GM19372 (cell line): ENCODE measurements at regions not wholly inside any gene's neighbourhood (a gene's known extent, or its start where the extent isn't known, plus 50 kb on each side); places are given as distances from the start of the nearest gene placed in this dataset.
A peak's percentile ranks its signal among the peaks of the same experiment; 100 is the strongest.
"Not testable (repeated sequence)": the region's sequence is repeated elsewhere in the genome, so short reads cannot be mapped to it uniquely, and the experiment has no call there.

Experiments used
- ATAC-seq: cut with Tn5 transposase; IDR thresholded peaks from one replicate; pipeline ENCODE4 v1.9.1; 2021; ENCODE audit warnings: mild to moderate bottlenecking, low read depth, moderate library complexity; ENCODE audit not compliant: unreplicated experiment

DNA sequence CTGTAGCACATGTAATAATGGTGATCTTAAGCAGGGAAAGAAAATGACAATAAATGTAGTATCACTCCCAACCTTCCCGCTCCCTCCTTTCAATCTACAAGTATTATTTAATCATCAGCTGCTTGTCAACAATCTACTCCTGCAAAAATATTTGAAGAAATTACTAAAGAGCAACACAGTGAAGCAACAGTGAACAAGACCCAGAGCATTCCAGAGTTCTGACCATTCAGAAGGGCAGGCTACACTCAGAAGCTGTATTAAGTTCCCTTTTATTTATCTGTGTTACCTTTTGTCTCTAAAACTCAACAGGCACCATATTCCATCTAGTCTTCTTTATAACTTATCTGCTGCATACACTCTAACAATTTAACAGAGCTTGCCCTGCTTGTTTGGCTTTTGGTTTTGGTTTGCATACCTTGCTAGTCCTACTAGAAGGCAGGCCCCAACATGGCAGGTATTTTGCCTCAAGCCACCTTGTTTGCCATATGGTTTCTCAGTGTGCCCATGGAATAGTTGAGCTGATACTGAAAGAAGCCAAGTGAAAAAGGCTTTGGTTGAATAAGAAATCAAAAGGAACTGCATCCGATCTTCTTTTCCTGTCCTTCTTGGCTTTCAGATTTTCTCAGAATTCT, 253.9 kb downstream of the CEMIP2 start:
- ATAC-seq, result no peak

DNA sequence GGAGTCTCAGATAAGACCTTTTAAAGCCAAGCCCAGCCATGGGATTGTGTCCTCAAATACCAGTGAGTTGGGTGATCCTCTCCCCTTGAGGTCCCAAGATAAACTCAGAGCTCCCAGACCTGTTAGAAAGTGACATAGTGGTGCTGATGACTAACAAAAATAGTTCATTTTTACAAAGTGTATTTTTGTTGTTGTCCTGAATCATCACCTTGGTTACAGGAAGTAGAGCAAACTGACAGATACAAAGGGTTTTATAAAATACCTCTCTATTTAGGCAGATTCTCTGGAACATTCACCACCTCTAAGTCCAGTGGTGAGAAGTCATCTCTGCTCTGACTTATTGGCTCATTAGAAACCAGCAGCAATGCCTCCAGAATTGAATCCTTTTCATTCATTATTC, 259.3 kb downstream of the CEMIP2 start:
- ATAC-seq, result no peak

DNA sequence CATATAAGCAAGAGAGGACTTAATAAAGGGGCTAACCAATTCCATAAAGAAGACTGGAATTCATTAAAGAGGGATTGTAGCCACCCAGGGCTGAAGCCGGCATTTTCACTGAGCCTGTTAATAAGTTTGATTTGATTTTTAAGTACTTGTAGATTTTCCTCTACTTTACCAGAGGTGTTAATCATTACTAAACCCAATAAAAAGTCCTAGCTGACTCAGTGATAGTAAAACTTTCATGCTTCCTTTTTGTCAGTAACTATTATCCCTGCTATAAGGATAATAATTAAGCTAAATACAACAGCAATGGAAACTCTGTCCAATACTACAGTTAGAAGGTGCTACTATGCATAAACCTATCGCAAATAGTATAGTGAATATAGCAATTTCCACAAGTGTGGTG, 260.2 kb downstream of the CEMIP2 start:
- ATAC-seq, result not testable (repeated sequence)

DNA sequence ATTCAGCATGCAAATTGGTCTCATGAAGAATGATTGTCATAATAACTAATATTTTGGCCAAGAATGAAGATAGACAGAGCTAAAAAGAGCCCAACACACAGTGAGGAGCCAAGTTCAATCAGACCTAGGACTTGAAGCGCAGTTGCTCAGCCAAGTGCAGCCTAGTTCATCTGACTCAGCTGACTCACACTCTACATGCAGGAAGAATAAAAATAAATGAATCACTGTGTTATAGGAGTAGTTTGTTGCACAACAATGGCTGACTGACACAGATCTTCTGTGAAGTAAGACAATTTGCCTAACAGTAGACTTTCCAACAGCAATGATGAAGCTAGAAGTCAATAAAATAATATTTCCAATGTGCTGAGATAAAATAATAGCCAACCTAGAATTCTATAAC, 261.5 kb downstream of the CEMIP2 start:
- ATAC-seq, result no peak

DNA sequence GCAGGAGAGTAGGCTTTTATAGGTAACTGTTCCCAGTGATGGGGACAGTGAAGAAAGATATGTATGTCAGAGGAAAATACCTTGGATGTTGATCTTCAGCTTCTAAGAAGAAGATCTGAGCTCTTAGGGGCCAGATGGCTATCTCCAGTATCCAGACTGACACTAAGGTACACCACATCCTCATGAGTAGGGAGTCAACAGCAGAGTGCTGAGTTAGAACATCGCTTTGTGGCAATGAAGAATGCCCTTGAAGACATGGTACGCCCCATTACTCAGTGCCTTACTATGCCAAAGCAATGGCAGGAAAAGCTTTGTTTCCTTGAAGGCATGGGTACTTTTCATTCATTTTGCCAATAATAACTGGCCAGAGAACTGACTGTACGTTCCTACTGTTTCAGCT, 263.7 kb downstream of the CEMIP2 start:
- no peak for ATAC-seq

DNA sequence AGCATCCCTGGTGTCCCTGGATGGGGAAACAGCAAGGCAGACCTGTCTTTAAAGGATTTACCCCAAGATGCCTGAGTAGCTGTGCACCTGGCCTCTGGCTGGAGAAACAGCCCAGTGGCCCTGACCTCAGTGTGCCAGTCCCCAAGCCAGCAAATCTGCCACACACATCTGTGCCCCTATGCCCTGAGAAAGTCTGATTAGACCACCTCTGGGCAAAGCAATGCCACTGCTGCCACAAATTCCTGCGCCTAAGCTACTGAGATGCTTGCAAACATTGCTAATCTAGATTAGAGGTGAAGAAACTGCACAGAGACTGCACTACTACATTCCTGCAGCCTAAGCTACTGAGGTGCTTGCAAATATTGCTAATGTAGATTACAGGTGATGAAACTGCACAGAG, 269.6 kb downstream of the CEMIP2 start:
- no peak for ATAC-seq

DNA sequence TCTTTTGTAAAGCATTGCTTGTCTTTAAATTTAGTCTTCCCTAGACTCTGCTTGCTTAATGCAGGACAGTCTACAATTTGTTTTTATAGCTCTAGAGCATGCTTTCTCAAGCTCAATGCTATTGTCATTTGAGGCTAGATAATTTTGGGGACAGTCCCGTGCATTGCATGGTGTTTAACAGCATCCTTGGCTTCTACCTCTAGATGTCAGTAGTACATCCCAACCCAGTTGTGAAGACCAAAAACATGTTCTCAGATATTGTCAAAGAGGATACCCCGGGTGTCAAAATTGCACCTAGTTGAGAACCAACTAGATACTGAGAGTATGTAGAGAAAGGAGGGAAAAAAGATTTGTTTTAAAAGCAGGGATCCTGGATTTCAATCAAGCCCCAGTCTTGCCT, 277.5 kb downstream of the CEMIP2 start:
- ATAC-seq, result no peak

DNA sequence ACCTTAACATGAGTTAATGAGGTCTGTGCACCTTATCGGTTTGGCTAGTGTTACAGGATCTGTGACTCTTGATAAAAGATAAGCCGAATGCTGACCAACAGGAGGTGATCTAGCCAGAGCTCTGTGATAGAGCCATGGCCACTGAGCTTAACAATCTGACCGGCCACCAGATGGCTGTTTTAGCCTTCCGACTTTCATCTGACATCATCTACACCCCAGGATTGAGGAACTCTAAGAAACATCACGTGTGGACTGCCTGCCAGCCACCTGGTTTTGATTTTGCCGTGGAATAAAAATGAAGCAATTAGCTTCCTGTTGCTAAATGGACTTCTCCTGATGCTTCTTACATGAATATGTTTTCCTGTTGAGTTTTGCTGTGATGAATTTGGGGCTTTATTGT, 281.3 kb downstream of the CEMIP2 start:
- no peak for ATAC-seq

DNA sequence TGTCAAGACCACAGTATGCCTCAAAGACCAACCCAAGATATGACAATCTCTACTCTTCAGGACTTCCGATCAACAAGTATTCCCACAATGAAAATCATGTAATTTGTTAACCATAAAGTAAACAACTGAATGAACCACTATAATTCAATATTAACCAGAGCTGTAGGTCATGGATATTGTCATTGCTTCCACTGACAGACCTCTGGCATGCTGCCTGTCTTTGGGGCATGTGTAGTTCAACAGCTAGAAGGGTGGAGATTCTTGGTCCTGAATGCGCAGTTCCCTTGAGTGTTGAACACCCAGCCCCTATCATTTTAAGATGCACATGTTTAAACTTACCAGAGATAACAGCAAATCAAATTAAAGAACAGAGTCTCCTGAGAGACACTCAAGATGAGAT, 283.0 kb downstream of the CEMIP2 start:
- no peak for ATAC-seq

DNA sequence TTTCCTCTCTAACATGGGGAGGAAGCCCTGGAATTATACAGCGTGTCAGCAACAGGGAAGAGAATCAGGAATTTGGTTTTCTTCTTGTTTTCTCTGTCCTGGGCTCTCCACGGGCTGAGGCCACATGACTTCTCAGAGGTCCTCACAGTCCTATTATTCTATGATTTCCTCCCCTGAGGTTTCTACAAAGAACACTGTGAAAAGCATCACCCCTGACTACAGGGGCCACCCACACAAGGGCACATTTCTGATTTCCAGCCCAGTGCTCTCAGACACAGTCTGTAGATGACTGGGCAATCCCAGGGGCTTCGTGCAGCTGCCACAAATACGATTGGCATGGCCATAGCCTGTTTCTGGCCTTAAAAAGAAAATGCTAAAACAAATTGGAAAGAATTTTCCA, 284.9 kb downstream of the CEMIP2 start:
- ATAC-seq, result no peak

DNA sequence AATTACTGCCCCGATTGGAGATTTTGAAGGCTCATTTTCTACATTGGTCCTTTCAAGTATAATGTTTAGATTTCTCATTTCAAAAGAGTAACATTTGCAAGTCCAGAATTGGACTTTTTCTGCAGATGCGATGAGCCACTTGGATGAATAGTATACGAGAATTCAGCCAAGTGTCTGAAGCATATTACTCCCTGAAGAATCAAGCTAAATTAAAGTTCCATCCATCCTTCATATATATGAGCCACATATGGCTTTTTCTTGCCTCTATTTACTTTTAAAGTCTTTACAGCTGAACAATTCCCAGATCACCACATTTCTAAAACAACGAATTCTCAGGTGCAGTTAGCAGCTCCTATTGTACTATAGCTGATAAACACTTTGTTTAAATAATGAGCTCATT, 288.7 kb downstream of the CEMIP2 start:
- ATAC-seq, result no peak

DNA sequence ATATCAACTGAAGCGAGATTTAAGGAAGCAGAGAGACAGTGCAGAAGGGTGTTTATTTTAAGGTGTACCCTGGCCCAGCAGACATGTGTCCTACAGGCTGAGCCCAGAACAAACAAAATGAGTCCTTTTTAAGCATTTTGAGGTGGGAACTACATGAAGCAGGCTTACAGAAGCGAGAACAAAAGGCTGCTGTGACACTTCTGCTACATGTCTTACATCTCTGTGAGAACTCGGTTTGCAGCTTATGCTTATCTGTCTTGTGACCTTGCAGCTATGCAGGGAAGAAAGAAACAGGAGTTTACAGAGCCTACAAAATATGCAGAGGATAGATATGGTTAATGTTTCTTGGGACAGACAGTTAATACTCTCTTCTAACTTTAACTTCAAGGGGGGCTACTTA, 295.9 kb downstream of the CEMIP2 start:
- ATAC-seq, result no peak

DNA sequence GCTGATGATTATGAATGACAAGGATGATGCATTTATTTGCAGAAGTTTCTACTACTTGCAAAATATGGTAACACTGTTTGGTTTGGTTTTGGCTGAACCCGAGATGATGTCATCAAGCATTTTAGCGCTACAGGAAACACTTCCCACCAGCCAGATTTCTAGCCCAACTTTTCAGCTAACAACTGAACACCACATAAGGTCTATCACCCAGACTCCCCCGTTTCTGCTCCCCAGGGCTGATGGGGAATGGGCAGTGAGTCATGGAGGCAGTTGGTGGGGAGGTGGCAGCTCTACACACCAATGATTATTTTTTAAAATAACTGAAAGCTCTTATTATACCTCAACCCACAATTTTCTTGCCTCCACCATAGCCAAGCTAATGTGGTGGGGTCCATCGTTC, 302.9 kb downstream of the CEMIP2 start:
- no peak for ATAC-seq

DNA sequence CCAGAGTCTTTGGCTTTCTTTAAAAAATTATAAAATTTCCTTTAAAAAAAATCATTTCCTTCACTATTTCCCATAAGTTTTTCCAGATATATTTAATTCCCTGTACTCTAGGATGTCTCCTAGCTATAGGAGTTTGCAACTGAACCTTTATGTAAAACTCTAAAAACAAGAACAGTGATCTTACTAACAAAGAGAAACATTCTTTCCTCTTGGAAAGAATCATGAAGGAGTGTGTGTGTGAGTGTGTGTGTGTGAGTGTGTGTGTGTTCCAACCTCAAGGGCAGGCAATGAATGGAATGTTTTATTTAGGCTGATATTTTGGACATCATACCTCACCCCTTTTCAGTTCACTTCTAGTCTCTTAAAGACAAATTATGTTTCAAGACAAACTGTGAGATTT, 309.2 kb downstream of the CEMIP2 start:
- ATAC-seq, result no peak

DNA sequence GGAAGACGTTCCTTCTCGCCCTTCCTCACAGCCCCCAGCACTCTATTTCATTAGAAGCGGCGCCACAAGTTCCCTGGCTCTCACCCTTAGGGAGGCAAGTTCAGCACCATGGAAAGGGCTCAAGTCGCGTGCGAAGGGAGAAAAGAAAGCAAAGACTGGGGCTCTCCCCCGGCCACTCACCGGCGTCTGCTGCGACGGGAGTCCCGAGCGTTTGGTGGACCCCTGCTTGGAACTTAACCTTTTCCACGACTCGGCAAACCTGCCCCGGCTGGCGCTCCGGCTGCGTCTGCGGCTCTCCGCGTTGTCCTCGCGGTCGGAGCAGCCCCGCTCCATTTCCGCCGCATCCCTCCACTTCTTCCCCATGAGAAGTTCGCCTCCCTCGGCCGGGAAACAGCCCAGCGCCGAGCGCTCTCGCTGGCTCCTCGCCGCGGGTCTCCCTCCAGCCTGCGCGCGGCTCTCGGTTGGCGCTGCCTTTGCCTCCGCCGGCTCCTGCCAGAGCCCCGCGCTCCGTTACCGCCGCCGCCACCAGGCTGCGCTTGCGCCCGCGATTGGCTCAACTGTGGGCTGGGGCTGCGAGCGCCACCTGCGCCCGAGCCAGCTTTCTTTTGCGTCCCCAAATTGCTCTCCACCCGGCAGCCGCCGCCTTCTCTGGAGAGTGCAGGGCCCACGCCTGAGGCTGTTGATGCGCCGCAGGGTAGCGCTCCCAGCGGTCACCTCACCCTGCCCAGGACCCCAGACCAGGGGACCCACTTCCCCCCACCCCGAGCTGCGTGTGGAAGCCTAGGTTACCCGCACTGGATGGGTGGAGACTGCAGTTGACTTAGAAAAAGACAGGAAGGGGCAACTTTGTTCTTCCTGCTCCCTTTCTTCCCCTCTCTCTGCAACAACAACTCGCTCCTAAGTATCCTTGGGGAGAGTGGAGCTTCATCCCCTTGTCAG, 321.6 kb downstream of the CEMIP2 start:
- peak; percentile 80 for ATAC-seq

DNA sequence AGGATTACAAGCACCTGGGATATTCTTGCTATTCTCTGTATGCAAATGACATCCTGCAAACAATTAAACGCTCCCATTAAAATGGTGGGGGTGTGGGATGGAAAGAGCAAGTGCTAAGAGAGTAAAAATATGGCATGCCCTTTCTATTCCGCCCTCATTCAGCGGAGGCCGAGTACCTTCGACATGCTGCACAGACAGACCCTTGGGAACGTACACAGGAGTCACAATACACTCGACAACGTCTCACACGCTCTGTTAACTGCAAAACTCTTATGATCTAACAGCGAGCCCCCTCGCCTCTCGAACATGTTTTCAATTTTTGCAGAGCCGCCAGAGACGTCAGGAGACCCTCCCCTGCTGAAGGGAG, 322.2 kb downstream of the CEMIP2 start:
- ATAC-seq, result no peak

DNA sequence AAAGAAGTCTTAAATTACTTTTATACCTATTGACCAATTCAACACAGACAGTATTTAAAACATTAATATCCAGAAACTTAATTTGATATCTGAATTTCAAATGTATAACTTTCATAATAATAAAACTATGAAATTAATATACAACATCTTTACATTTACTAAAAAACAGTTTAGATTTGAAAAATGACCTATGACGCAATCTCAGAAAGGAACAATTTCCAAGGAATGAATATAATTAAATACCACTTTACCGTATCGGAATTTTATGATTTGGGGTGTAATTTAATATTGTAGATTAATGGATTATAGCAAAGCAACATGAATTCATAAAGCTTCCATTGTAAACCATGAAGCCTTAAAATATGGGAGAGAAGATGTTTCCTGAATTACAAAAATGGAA, 321.5 kb upstream of the TRPM3 start:
- no peak for ATAC-seq

DNA sequence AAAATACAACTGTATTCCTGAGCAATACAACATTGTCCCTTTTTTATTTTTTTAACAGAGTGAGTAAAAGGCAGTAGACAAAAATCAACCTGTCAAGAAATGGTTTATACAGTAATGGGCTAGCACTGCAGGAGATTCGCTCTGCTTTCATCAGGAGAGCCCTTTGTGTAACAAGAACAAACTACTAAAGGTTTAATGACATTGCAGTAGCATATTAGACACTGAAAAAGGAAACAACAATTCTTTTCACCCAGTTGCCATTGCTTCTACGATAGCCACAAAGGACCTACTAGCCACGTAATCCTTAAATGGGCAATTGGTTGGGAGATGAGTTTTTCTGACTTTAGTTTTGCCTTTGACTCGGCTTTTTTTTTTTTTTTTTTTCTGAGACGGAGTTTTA, 319.8 kb upstream of the TRPM3 start:
- no peak for ATAC-seq

DNA sequence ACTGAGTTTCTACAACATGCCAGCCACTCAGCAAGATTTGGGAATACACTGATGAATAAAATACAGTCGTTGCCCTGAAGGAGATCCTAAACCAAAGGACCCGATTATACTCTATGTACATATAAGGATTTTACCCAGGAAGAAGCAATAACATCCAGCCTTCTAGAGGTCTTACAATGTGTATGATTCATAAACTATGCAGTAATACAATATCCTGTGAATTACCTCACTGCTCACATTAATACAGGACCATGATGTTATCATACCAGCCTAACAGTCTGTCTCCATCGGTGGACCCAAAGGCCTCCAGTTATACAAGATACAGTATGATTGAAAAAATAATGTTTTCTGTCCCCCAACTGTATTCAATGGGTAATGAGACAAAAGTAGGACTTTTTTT, 310.5 kb upstream of the TRPM3 start:
- no peak for ATAC-seq

DNA sequence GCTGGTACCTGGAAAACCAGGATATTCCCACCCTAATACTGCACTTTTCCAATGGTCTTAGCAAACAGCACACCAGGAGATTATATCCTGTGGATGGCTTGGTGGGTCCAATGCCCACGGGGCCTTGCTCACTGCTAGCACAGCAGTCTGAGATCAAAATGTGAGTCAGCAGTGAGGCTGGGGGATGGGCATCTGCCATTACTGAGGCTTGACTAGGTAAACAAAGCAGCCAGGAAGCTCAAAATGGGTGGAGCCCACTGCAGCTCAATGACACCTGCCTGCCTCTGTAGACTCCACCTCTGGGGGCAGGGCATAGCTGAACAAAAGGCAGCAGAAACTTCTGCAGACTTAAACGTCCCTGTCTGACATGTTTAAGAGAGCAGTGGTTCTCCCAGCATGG, 285.9 kb upstream of the TRPM3 start:
- not testable (repeated sequence) for ATAC-seq

DNA sequence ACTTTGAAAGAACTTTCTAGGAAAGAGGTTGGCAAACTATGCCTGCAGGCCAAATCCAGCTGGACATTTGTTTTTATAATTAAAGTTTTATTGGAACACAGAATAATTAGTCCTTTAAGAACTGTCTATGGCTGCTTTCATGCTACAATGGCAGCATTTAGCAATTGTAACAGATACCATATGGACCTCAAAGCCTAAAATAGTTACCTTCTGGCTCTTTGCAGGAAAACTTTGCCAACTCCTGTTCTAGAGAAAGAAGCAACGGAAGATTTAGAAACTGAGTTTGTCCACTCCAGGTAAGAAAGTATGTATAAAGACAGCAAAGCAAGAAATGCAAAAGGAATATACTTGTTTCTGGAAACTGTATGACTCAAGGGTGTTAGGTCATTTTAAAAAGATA, 281.7 kb upstream of the TRPM3 start:
- no peak for ATAC-seq

DNA sequence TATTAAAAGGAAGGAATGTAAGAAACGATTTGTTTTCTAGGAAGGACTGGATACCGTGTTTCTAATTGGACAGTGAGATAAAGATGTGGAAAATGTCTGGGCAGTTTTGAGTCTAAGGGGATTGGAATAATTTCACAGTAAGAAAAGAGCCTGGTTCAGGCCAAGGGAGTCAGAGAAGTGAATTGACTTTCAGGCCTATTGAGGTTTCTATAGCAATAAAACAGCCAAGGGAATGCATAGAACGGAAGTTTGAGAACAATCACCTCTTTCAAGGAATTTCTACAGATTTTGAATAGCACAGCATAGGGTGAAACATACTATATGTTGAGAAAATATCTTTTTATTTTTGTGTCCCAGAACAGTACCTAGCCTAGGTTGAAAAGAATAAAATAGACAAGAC, 271.6 kb upstream of the TRPM3 start:
- ATAC-seq, result no peak
